Stimulated activated effector memory CD8-positive, alpha-beta T cell treated with anti-CD3 and anti-CD28 coated beads, Interleukin-12 subunit alpha, Interleukin-12 subunit beta, amount 100 ng/mL, for 72 hours (primary cell): ENCODE measurements at regions not wholly inside any gene's neighbourhood (a gene's known extent, or its start where the extent isn't known, plus 50 kb on each side); places are given as distances from the start of the nearest gene placed in this dataset.

ENCODE experiments used
- ATAC-seq: fragments of 150-1000 bp; cut with Tn5 transposase; 2 replicates; pipeline ENCODE4 v1.10.0; 2021
- DNase-seq, 2 donors: peaks; one replicate each; pipeline ENCODE4 v3.0.0; 2021 to 2022; ENCODE audit warnings: low spot score in 2 of 2
- H3K27ac Mint-ChIP-seq: one replicate; pipeline ENCODE4 v1.8.0; 2022; ENCODE audit warnings: mild to moderate bottlenecking, mixed read lengths
- H3K36me3 Mint-ChIP-seq: one replicate; pipeline ENCODE4 v1.8.0; 2022; ENCODE audit warnings: mild to moderate bottlenecking, mixed read lengths
- H3K4me1 Mint-ChIP-seq: one replicate; pipeline ENCODE4 v1.8.0; 2022; ENCODE audit warnings: mixed read lengths
- H3K4me3 Mint-ChIP-seq: one replicate; pipeline ENCODE4 v1.8.0; 2022; ENCODE audit warnings: mild to moderate bottlenecking, mixed read lengths
- H3K9me3 Mint-ChIP-seq: one replicate; pipeline ENCODE4 v1.8.0; 2022; ENCODE audit warnings: mixed read lengths

- ATAC-seq (no peak), DNase-seq (no peak)
- Mint-ChIP-seq H3K4me3 (no peak overlapping the region), H3K4me1 (no peaks in the 10 kb centered on the region), H3K36me3 (no peaks in the 10 kb centered on the region), H3K9me3 (peaks cover 6% of the 10 kb centered on the region), H3K27ac (no peak overlapping the region)
Observed at GRCh38 chrX:40314070-40314469, 216.3 kb upstream of the BCOR start.

- H3K36me3 Mint-ChIP-seq = no peaks in the 10 kb centered on the region
- DNase-seq = no peak
- H3K27ac Mint-ChIP-seq = no peak overlapping the region
- H3K9me3 Mint-ChIP-seq = peaks cover 6% of the 10 kb centered on the region
- no peak for ATAC-seq
- H3K4me3 Mint-ChIP-seq = no peak overlapping the region
- no peaks in the 10 kb centered on the region for H3K4me1 Mint-ChIP-seq
Observed at GRCh38 chrX:40313269-40313668, 215.5 kb upstream of the BCOR start.

- DNase-seq (no peak), ATAC-seq (no peak)
- no peaks in the 10 kb centered on the region for H3K9me3 Mint-ChIP-seq
- H3K36me3 Mint-ChIP-seq = no peaks in the 10 kb centered on the region
- H3K27ac Mint-ChIP-seq = no peak overlapping the region
- H3K4me1 Mint-ChIP-seq = no peaks in the 10 kb centered on the region
- H3K4me3 Mint-ChIP-seq = no peak overlapping the region
Observed at GRCh38 chrX:40310447-40310846, 212.7 kb upstream of the BCOR start.

GRCh38 chrX:40310016-40310415, 212.3 kb upstream of the BCOR start:
- Mint-ChIP-seq H3K4me1 (no peaks in the 10 kb centered on the region), H3K27ac (no peak overlapping the region), H3K36me3 (no peaks in the 10 kb centered on the region), H3K4me3 (no peak overlapping the region), H3K9me3 (no peaks in the 10 kb centered on the region)
- DNase-seq (no peak), ATAC-seq (no peak)

GRCh38 chrX:40307871-40308270, 210.1 kb upstream of the BCOR start:
- no peak overlapping the region for H3K27ac Mint-ChIP-seq

GRCh38 chrX:40304115-40304514, 206.4 kb upstream of the BCOR start:
- no peaks in the 10 kb centered on the region for H3K9me3 Mint-ChIP-seq
- ATAC-seq (no peak), DNase-seq (no peak)
- H3K27ac Mint-ChIP-seq = no peak overlapping the region
- no peaks in the 10 kb centered on the region for H3K36me3 Mint-ChIP-seq
- H3K4me1 Mint-ChIP-seq = peaks cover 35% of the 10 kb centered on the region
- no peak overlapping the region for H3K4me3 Mint-ChIP-seq

More at GRCh38 chrX:40307871-40308270, 210.1 kb upstream of the BCOR start:
- peaks cover 11% of the 10 kb centered on the region for H3K4me1 Mint-ChIP-seq
- DNase-seq (no peak), ATAC-seq (no peak)
- no peaks in the 10 kb centered on the region for H3K9me3 Mint-ChIP-seq
- no peak overlapping the region for H3K4me3 Mint-ChIP-seq
- H3K36me3 Mint-ChIP-seq = no peaks in the 10 kb centered on the region

- Mint-ChIP-seq H3K4me3 (no peak overlapping the region), H3K36me3 (no peaks in the 10 kb centered on the region), H3K9me3 (no peaks in the 10 kb centered on the region), H3K4me1 (peaks cover 36% of the 10 kb centered on the region), H3K27ac (no peak overlapping the region)
- no peak for ATAC-seq
- DNase-seq = no peak
Observed at GRCh38 chrX:40303256-40304077, 205.7 kb upstream of the BCOR start.

GRCh38 chrX:40300286-40300890, 202.6 kb upstream of the BCOR start:
- Mint-ChIP-seq H3K27ac (peak overlapping the region; percentile 74), H3K4me3 (peak overlapping the region; percentile 56), H3K9me3 (no peaks in the 10 kb centered on the region), H3K4me1 (peaks cover 36% of the 10 kb centered on the region), H3K36me3 (no peaks in the 10 kb centered on the region)
- DNase-seq = peak in 1 of 2 donors; percentile 66
- ATAC-seq = peak; percentile 85

GRCh38 chrX:40299641-40300046, 201.9 kb upstream of the BCOR start:
- H3K4me3 Mint-ChIP-seq = peak overlapping the region; percentile 56
- ATAC-seq = peak; percentile 63
- H3K9me3 Mint-ChIP-seq = no peaks in the 10 kb centered on the region
- peaks cover 36% of the 10 kb centered on the region for H3K4me1 Mint-ChIP-seq
- DNase-seq = peak in 1 of 2 donors; percentile 62
- no peaks in the 10 kb centered on the region for H3K36me3 Mint-ChIP-seq
- H3K27ac Mint-ChIP-seq = peak overlapping the region; percentile 74

GRCh38 chrX:40298572-40299479, 201.1 kb upstream of the BCOR start:
- no peak for ATAC-seq
- peak overlapping the region; percentile 56 for H3K4me3 Mint-ChIP-seq
- H3K4me1 Mint-ChIP-seq = peaks cover 33% of the 10 kb centered on the region
- H3K36me3 Mint-ChIP-seq = no peaks in the 10 kb centered on the region
- no peaks in the 10 kb centered on the region for H3K9me3 Mint-ChIP-seq
- no peak for DNase-seq
- peak overlapping the region; percentile 74 for H3K27ac Mint-ChIP-seq

GRCh38 chrX:40298069-40298468, 200.3 kb upstream of the BCOR start:
- H3K9me3 Mint-ChIP-seq = no peaks in the 10 kb centered on the region
- H3K27ac Mint-ChIP-seq = no peak overlapping the region
- DNase-seq (no peak), ATAC-seq (no peak)
- H3K4me1 Mint-ChIP-seq = peaks cover 26% of the 10 kb centered on the region
- no peaks in the 10 kb centered on the region for H3K36me3 Mint-ChIP-seq
- H3K4me3 Mint-ChIP-seq = no peak overlapping the region

- DNase-seq = no peak
- H3K36me3 Mint-ChIP-seq = no peaks in the 10 kb centered on the region
- H3K4me3 Mint-ChIP-seq = no peak overlapping the region
- H3K9me3 Mint-ChIP-seq = no peaks in the 10 kb centered on the region
- no peaks in the 10 kb centered on the region for H3K4me1 Mint-ChIP-seq
- ATAC-seq = no peak
- H3K27ac Mint-ChIP-seq = no peak overlapping the region
Observed at GRCh38 chrX:40291553-40291952, 193.8 kb upstream of the BCOR start.

GRCh38 chrX:40290517-40290916, 192.8 kb upstream of the BCOR start:
- Mint-ChIP-seq H3K4me1 (no peaks in the 10 kb centered on the region), H3K9me3 (no peaks in the 10 kb centered on the region)

GRCh38 chrX:40285876-40286275, 188.1 kb upstream of the BCOR start:
- peaks cover 4% of the 10 kb centered on the region for H3K9me3 Mint-ChIP-seq
- ATAC-seq (no peak), DNase-seq (no peak)
- H3K36me3 Mint-ChIP-seq = no peaks in the 10 kb centered on the region
- no peak overlapping the region for H3K27ac Mint-ChIP-seq
- H3K4me1 Mint-ChIP-seq = peaks cover 14% of the 10 kb centered on the region
- no peak overlapping the region for H3K4me3 Mint-ChIP-seq

More at GRCh38 chrX:40290517-40290916, 192.8 kb upstream of the BCOR start:
- Mint-ChIP-seq H3K36me3 (no peaks in the 10 kb centered on the region), H3K27ac (no peak overlapping the region), H3K4me3 (no peak overlapping the region)
- DNase-seq = no peak
- no peak for ATAC-seq

- no peak overlapping the region for H3K4me3 Mint-ChIP-seq
- no peak for ATAC-seq
- DNase-seq = no peak
- no peaks in the 10 kb centered on the region for H3K36me3 Mint-ChIP-seq
- H3K9me3 Mint-ChIP-seq = peaks cover 4% of the 10 kb centered on the region
- no peak overlapping the region for H3K27ac Mint-ChIP-seq
- H3K4me1 Mint-ChIP-seq = peaks cover 14% of the 10 kb centered on the region
Observed at GRCh38 chrX:40284852-40285251, 187.1 kb upstream of the BCOR start.
